OCI-LY7 (cell line): ENCODE measurements at regions not wholly inside any gene's neighbourhood (a gene's known extent, or its start where the extent isn't known, plus 50 kb on each side); places are given as distances from the start of the nearest gene placed in this dataset.

ENCODE experiments used
- BruUV-seq: library from RNA; stranded (reverse); fragments of 400-500 nt; replicated peaks from 2 replicates; lab custom pipeline; 2021; lab: Mats Ljungman, UMichigan
- CTCF ChIA-PET: fragments of 300-600 bp; sonication (Branson Sonifier 250); formaldehyde crosslinking; loops from one replicate; lab custom pipeline; 2022; ENCODE audit warnings: antibody characterized with exemption; ENCODE audit not compliant: unreplicated experiment; lab: Charles Lee
- POLR2A ChIA-PET: fragments of 300-600 bp; sonication (Branson Sonifier 250); formaldehyde crosslinking; loops from one replicate; lab custom pipeline; 2022; ENCODE audit warnings: antibody characterized with exemption; lab: Charles Lee
- DNase-seq: peaks from one replicate; pipeline ENCODE4 v3.0.0-alpha.2; 2015; ENCODE audit warnings: low spot score
- H2AFZ ChIP-seq: fragments of 200-600 bp; sonication (generic), shearing (Covaris generic); 2 replicates; pipeline ENCODE4 v1.6.1; 2014; ENCODE audit warnings: mild to moderate bottlenecking, antibody characterized with exemption, low read length, moderate library complexity
- H3K27ac ChIP-seq: fragments of 200-600 bp; sonication (generic); 2 replicates; pipeline ENCODE4 v1.5.1; 2014; ENCODE audit warnings: mixed run types, low read depth, mild to moderate bottlenecking, moderate library complexity, low read length, inconsistent platforms; ENCODE audit not compliant: poor library complexity, severe bottlenecking
- H3K36me3 ChIP-seq: fragments of 200-600 bp; sonication (generic); 2 replicates; pipeline ENCODE4 v1.6.1; 2014; ENCODE audit warnings: mild to moderate bottlenecking, antibody characterized with exemption, low read length, moderate library complexity, mixed read lengths; ENCODE audit not compliant: insufficient read depth
- H3K4me1 ChIP-seq: fragments of 200-600 bp; sonication (generic); 2 replicates; pipeline ENCODE4 v1.5.1; 2014; ENCODE audit warnings: mild to moderate bottlenecking, low read length; ENCODE audit not compliant: insufficient read depth, poor library complexity, severe bottlenecking
- H3K4me2 ChIP-seq: fragments of 200-600 bp; sonication (generic); 2 replicates; pipeline ENCODE4 v1.6.1; 2014; ENCODE audit warnings: mild to moderate bottlenecking, low read length
- H3K4me3 ChIP-seq: fragments of 200-600 bp; sonication (generic); 2 replicates; pipeline ENCODE4 v1.5.1; 2014; ENCODE audit warnings: mild to moderate bottlenecking, low read depth, low read length; ENCODE audit not compliant: poor library complexity, severe bottlenecking
- H3K79me2 ChIP-seq: fragments of 200-600 bp; sonication (generic); 2 replicates; pipeline ENCODE4 v1.6.1; 2016; ENCODE audit warnings: low read depth, mild to moderate bottlenecking, low read length, moderate library complexity, mixed read lengths; ENCODE audit not compliant: insufficient read depth
- H3K9me2 ChIP-seq: fragments of 200-600 bp; sonication (generic); 2 replicates; pipeline ENCODE4 v1.6.1; 2016; ENCODE audit warnings: mild to moderate bottlenecking, low read length, mixed read lengths; ENCODE audit not compliant: insufficient read depth
- H3K9me3 ChIP-seq: fragments of 200-600 bp; sonication (generic); 2 replicates; pipeline ENCODE4 v1.6.1; 2014; ENCODE audit warnings: mild to moderate bottlenecking, mixed run types, low read length, mixed read lengths
- H4K20me1 ChIP-seq: fragments of 200-600 bp; sonication (generic); 2 replicates; pipeline ENCODE4 v1.6.1; 2014; ENCODE audit warnings: mild to moderate bottlenecking, antibody characterized with exemption, low read length, moderate library complexity, mixed read lengths; ENCODE audit not compliant: insufficient read depth
- CTCF ChIP-seq: fragments of 200-600 bp; sonication (generic); conservative IDR thresholded peaks from 2 replicates; pipeline ENCODE4 v1.5.1; 2014; ENCODE audit warnings: mild to moderate bottlenecking, antibody characterized with exemption, low read length, moderate library complexity, mixed read lengths
- EZH2phosphoT487 ChIP-seq: fragments of 200-600 bp; sonication (generic); IDR thresholded peaks from 2 replicates; pipeline ENCODE4 v1.6.1; 2018; ENCODE audit warnings: low read depth, borderline replicate concordance, mild to moderate bottlenecking, mixed run types, antibody characterized with exemption, low read length, moderate library complexity, mixed read lengths
- intact Hi-C: fragments of 100-400 bp; cut with micrococcal nuclease; formaldehyde crosslinking; loops from one replicate; pipeline ENCODE4 v1.10.0; 2022; ENCODE audit not compliant: unreplicated experiment

GRCh38 chr5:3432135-3432534, 163.5 kb upstream of the IRX1 start:
- POLR2A ChIA-PET: no interaction called here
- CTCF ChIA-PET: no interaction called here
- Histone ChIP-seq H3K4me1 (no peaks in the 10 kb centered on the region), H3K4me3 (no peak overlapping the region), H3K9me2 (no peaks in the 10 kb centered on the region), H3K36me3 (no peaks in the 10 kb centered on the region), H2AFZ (no peak overlapping the region), H3K79me2 (no peaks in the 10 kb centered on the region), H3K27ac (no peak overlapping the region), H4K20me1 (no peaks in the 10 kb centered on the region), H3K4me2 (no peak overlapping the region), H3K9me3 (no peaks in the 10 kb centered on the region)
- TF ChIP-seq EZH2phosphoT487 (no peak), CTCF (no peak)
- BruUV-seq: no TSS peak
- intact Hi-C loops: no loop called here
- DNase-seq: no peak

GRCh38 chr5:3430691-3431090, 164.9 kb upstream of the IRX1 start:
- H3K79me2 ChIP-seq: no peaks in the 10 kb centered on the region
- no peaks in the 10 kb centered on the region for H4K20me1 ChIP-seq
- H3K9me3 ChIP-seq: no peaks in the 10 kb centered on the region
- H3K36me3 ChIP-seq: no peaks in the 10 kb centered on the region
- ChIA-PET POLR2A (no interaction called here), CTCF (no interaction called here)
- intact Hi-C loops: no loop called here
- BruUV-seq: no TSS peak
- H3K27ac ChIP-seq: no peak overlapping the region
- H2AFZ ChIP-seq: no peak overlapping the region
- no peak overlapping the region for H3K4me2 ChIP-seq
- H3K9me2 ChIP-seq: no peaks in the 10 kb centered on the region
- DNase-seq: no peak
- H3K4me1 ChIP-seq: no peaks in the 10 kb centered on the region
- H3K4me3 ChIP-seq: no peak overlapping the region
- no peak for TF ChIP-seq EZH2phosphoT487
- no peak for TF ChIP-seq CTCF

- Histone ChIP-seq H4K20me1 (no peaks in the 10 kb centered on the region), H3K79me2 (no peaks in the 10 kb centered on the region), H3K4me3 (no peak overlapping the region), H3K4me2 (no peak overlapping the region), H3K4me1 (no peaks in the 10 kb centered on the region), H3K36me3 (no peaks in the 10 kb centered on the region), H3K9me2 (no peaks in the 10 kb centered on the region), H3K9me3 (no peaks in the 10 kb centered on the region), H3K27ac (no peak overlapping the region), H2AFZ (no peak overlapping the region)
- ChIA-PET CTCF (no interaction called here), POLR2A (no interaction called here)
- TF ChIP-seq CTCF (no peak), EZH2phosphoT487 (no peak)
- intact Hi-C loops: no loop called here
- BruUV-seq: no TSS peak
- no peak for DNase-seq
Observed at GRCh38 chr5:3429962-3430361, 165.7 kb upstream of the IRX1 start.
